ENCODE measurements at regions not wholly inside any gene's neighbourhood (a gene's known extent, or its start where the extent isn't known, plus 50 kb on each side); places are given as distances from the start of the nearest gene placed in this dataset.

GRCh38 chr4:136186650-136187049, 1345.6 kb downstream of the PCDH18 start:
- DNase-seq (ENCODE audit: low spot score) (no peak), FAIRE-seq (no peak)

GRCh38 chr4:136183513-136183912, 1348.8 kb downstream of the PCDH18 start:
- no peak for FAIRE-seq
- no peak for DNase-seq (ENCODE audit: low spot score)

GRCh38 chr4:136156947-136157346, 1375.3 kb downstream of the PCDH18 start:
- FAIRE-seq, result no peak

GRCh38 chr4:136150046-136150445, 1382.2 kb downstream of the PCDH18 start:
- FAIRE-seq, result no peak
- DNase-seq (ENCODE audit: low spot score), result no peak

More at GRCh38 chr4:136156947-136157346, 1375.3 kb downstream of the PCDH18 start:
- DNase-seq (ENCODE audit: low spot score), result no peak

GRCh38 chr4:136136601-136137000, 1395.7 kb downstream of the PCDH18 start:
- no peak for FAIRE-seq
- DNase-seq (ENCODE audit: low spot score), result no peak

- DNase-seq (ENCODE audit: low spot score) (no peak), FAIRE-seq (no peak)
Measured at GRCh38 chr4:136124251-136124745, 1408.0 kb downstream of the PCDH18 start.

GRCh38 chr4:136121426-136121825, 1410.9 kb downstream of the PCDH18 start:
- FAIRE-seq (no peak), DNase-seq (ENCODE audit: low spot score) (no peak)

GRCh38 chr4:136113921-136114320, 1418.4 kb downstream of the PCDH18 start:
- no peak for DNase-seq (ENCODE audit: low spot score)
- no peak for FAIRE-seq

GRCh38 chr4:136112116-136112515, 1420.2 kb downstream of the PCDH18 start:
- DNase-seq (ENCODE audit: low spot score), result no peak
- FAIRE-seq, result no peak

GRCh38 chr4:136106753-136107152, 1425.5 kb downstream of the PCDH18 start:
- no peak for FAIRE-seq
- DNase-seq (ENCODE audit: low spot score), result no peak

GRCh38 chr4:136103616-136104015, 1428.7 kb downstream of the PCDH18 start:
- DNase-seq (ENCODE audit: low spot score) (no peak), FAIRE-seq (no peak)

GRCh38 chr4:136097676-136098075, 1434.6 kb downstream of the PCDH18 start:
- DNase-seq (ENCODE audit: low spot score) (no peak), FAIRE-seq (no peak)

GRCh38 chr4:136088211-136088867, 1444.0 kb downstream of the PCDH18 start:
- DNase-seq (ENCODE audit: low spot score) (no peak), FAIRE-seq (no peak)

GRCh38 chr4:136078976-136079375, 1453.3 kb downstream of the PCDH18 start:
- no peak for DNase-seq (ENCODE audit: low spot score)
- FAIRE-seq, result no peak

GRCh38 chr4:136056748-136057147, 1475.5 kb downstream of the PCDH18 start:
- DNase-seq (ENCODE audit: low spot score) (no peak), FAIRE-seq (no peak)

GRCh38 chr4:136055360-136055759, 1476.9 kb downstream of the PCDH18 start:
- DNase-seq (ENCODE audit: low spot score), result no peak

GRCh38 chr4:136036744-136037143, 1495.5 kb downstream of the PCDH18 start:
- FAIRE-seq (peak; percentile 23), DNase-seq (ENCODE audit: low spot score) (peak; percentile 47)

More at GRCh38 chr4:136055360-136055759, 1476.9 kb downstream of the PCDH18 start:
- no peak for FAIRE-seq

- DNase-seq (ENCODE audit: low spot score), result no peak
- no peak for FAIRE-seq
Measured at GRCh38 chr4:136032391-136032790, 1499.9 kb downstream of the PCDH18 start.

- FAIRE-seq (no peak), DNase-seq (ENCODE audit: low spot score) (no peak)
Measured at GRCh38 chr4:136025540-136025939, 1506.8 kb downstream of the PCDH18 start.

- FAIRE-seq, result no peak
- no peak for DNase-seq (ENCODE audit: low spot score)
Measured at GRCh38 chr4:136017556-136017955, 1514.7 kb downstream of the PCDH18 start.

GRCh38 chr4:136012220-136012619, 1520.1 kb downstream of the PCDH18 start:
- no peak for DNase-seq (ENCODE audit: low spot score)
- FAIRE-seq, result no peak

GRCh38 chr4:136009258-136009832, 1522.9 kb downstream of the PCDH18 start:
- DNase-seq (ENCODE audit: low spot score) (no peak), FAIRE-seq (no peak)

GRCh38 chr4:136007991-136008390, 1524.3 kb downstream of the PCDH18 start:
- FAIRE-seq (no peak), DNase-seq (ENCODE audit: low spot score) (no peak)

All from RCC 7860 (cell line).